RWPE1 (cell line): ENCODE measurements at regions not wholly inside any gene's neighbourhood (a gene's known extent, or its start where the extent isn't known, plus 50 kb on each side); places are given as distances from the start of the nearest gene placed in this dataset.

Source experiments
- CTCF ChIA-PET: fragments of 350-600 bp; sonication (Branson Sonifier 250); formaldehyde crosslinking; extraction: SDS; loops from one replicate; lab custom pipeline; 2021; lab: Yijun Ruan, JAX
- POLR2A ChIA-PET: fragments of 400-600 bp; formaldehyde crosslinking; extraction: SDS; loops from one replicate; lab custom pipeline; 2020; ENCODE audit warnings: antibody characterized with exemption; ENCODE audit not compliant: low non-redundant PET; lab: Yijun Ruan, JAX
- DNase-seq: peaks from one replicate; pipeline ENCODE4 v3.0.0; 2012; ENCODE audit warnings: low spot score
- H3K27ac ChIP-seq: fragments of 450-650 bp; 2 replicates; pipeline ENCODE4 v1.5.1; 2017
- TF ChIP-seq, protein P1 (sequence below): fragments of 450-650 bp; conservative IDR thresholded peaks from 2 replicates; pipeline ENCODE4 v1.5.1; 2017; ENCODE audit warnings: low read depth, mild to moderate bottlenecking

DNA sequence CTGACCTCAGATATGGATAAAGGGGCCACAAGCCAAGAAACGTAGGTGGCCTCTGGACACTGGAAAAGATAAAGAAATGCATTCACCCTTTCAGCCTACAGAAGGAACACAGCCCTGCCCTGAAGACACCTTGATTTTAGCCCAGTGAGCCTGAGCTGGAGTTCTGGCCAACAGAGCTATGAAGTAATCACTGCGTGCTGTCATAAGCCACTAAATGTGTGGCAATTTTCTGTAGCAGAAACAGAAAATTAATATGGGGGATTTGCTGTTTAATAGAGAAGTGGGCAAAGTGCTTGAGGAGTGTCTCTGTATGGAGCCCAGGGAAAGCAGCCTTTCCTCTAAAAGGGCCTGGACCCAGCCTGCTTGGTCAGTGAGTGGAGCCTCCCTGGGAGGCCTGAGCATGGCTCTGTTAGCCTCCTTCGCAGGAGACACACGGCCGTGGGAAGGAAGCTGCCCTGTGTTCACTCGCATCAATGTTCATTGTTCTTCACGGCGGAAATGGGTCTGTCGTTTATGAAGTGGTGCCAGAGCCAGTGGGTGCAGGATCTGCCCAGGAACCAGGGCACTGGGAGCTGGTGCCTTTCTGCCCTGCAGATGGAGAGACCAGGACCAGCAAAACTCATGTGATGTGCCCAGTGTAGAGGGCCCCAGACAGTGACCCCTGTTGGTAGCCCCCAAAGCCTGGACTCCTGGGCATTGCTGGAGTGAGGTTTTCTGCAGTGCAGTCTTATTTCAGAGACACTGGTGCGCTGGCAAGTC is 268.9 kb downstream of the NDUFA10 start:
- no peak overlapping the region for H3K27ac ChIP-seq
- CTCF ChIA-PET: no interaction called here
- TF ChIP-seq, protein P1, sequence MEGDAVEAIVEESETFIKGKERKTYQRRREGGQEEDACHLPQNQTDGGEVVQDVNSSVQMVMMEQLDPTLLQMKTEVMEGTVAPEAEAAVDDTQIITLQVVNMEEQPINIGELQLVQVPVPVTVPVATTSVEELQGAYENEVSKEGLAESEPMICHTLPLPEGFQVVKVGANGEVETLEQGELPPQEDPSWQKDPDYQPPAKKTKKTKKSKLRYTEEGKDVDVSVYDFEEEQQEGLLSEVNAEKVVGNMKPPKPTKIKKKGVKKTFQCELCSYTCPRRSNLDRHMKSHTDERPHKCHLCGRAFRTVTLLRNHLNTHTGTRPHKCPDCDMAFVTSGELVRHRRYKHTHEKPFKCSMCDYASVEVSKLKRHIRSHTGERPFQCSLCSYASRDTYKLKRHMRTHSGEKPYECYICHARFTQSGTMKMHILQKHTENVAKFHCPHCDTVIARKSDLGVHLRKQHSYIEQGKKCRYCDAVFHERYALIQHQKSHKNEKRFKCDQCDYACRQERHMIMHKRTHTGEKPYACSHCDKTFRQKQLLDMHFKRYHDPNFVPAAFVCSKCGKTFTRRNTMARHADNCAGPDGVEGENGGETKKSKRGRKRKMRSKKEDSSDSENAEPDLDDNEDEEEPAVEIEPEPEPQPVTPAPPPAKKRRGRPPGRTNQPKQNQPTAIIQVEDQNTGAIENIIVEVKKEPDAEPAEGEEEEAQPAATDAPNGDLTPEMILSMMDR: no peak
- no peak for DNase-seq
- POLR2A ChIA-PET: no interaction called here

DNA sequence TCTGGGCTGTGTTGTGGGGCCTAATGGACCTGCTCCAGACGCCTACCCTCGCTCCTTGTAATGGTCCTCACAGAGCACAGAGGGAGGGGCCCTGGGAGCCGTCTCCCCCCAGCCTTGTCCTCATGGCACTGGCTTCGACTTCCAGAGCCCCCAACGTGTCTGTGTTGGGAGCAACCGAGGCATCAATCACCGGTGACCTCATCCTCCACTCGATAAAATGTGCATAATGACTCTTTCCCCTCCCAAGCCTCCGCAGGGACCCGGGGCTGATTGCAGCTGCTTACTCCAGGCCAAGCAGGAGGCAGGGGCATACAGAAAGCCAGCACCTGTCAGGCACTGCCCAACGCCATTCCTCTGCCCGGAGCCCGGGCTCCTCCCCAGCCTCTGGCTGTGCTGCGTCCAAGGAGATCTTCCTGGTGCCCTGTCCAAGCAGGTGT is 271.7 kb downstream of the NDUFA10 start:
- POLR2A ChIA-PET: no interaction called here
- TF ChIP-seq, protein P1: no peak
- CTCF ChIA-PET: no interaction called here

DNA sequence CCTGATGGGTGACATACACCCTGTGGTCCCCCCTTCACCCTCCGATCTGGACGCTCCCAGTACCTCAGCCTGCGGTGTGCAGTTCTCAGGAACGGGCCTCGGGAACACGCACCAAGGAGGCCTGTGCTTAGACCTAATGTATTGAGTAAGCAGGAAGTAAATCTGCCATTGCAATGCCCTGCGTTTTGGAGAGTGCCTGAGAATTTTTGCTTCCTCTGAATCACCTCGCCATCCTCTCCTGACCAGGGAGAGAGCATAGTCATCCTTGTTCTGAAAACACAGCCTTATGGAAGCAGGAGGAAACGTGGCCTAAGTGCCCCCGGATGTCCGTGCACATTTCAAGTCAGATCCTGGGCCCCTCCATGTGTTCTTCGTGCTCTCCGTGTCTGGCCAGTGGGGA is 272.2 kb downstream of the NDUFA10 start:
- ChIA-PET POLR2A (no interaction called here), CTCF (no interaction called here)
- TF ChIP-seq, protein P1: no peak
- no peak for DNase-seq
- H3K27ac ChIP-seq: no peak overlapping the region

More for the DNA sequence above, 271.7 kb downstream of the NDUFA10 start:
- H3K27ac ChIP-seq: no peak overlapping the region
- DNase-seq: no peak

DNA sequence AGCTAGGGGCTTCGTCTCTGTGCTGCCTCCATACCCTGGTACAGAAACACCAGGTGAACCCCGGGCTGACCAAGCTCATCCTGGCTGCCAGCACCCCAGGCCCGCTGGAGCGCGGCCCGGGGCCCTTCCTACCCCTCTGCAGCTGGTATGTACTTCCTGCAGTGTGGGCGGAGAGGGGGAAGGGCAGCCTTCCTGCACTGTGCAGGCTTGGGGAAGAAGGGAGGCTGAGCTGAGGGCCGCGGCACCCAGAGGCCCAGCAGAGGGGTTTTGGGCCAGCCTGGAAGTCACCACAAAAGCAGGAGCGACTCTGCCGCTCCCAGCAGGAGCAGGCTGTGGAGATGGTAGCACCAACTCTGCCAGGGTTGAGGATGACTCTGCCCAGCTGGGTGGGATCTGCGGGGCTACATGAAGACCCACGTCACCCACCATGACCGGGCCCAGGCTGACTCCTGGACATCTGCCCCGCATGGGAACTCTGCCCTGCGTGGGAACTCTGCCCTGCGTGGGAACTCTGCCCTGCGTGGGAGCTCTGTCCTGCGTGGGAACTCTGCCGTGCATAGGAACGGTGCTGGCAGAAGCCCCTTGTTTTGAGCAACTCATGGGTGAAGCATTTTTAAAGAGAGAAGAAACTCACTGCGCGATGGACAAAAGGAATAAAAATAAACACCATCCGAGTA is 273.3 kb downstream of the NDUFA10 start:
- DNase-seq: no peak
- ChIA-PET POLR2A (no interaction called here), CTCF (no interaction called here)
- H3K27ac ChIP-seq: no peak overlapping the region
- TF ChIP-seq, protein P1: no peak

DNA sequence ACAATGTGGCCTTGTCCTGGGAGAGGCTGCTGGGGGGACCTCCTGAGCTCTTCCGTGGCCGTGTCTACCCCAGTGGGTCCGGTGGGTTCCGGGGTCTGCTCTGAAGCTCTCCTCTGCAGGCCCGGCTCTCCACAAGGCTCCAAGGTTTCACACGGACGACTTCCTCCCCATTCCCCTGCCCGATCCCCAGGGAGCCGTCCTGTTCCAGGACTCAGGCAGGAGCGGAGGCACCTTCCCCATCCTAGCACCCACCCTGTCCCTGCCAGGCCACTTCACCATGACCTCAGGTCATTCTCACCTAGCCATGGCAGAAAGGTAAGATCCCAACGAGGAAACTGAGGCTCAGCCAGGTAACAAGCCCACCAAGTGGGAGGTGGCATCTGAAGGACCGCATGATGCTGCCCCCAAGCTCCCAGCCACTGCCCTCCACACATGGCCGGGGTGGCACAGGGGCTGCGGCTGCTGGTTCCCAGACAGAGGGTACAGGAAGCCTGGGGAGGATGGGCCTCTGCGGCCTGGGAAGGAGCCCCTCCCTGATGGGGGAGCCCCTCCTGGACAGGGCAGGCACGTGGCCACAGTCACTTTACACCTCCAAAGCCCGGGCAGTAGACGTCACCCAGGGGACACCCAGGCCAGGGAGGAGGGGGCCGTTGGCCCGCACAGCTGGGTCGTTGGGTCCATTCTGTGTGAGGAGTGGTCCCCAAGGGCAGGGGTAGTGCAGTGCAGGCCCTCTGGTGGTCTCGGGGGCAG is 274.0 kb downstream of the NDUFA10 start:
- CTCF ChIA-PET: interaction anchor here (0.6 kb wide), 1 partner anchor 330 kb away, joined by 3 read pairs; no protein-coding TSS in a partner anchor
- POLR2A ChIA-PET: no interaction called here
- no peak for DNase-seq
- TF ChIP-seq, protein P1: no peak
- H3K27ac ChIP-seq: no peak overlapping the region

DNA sequence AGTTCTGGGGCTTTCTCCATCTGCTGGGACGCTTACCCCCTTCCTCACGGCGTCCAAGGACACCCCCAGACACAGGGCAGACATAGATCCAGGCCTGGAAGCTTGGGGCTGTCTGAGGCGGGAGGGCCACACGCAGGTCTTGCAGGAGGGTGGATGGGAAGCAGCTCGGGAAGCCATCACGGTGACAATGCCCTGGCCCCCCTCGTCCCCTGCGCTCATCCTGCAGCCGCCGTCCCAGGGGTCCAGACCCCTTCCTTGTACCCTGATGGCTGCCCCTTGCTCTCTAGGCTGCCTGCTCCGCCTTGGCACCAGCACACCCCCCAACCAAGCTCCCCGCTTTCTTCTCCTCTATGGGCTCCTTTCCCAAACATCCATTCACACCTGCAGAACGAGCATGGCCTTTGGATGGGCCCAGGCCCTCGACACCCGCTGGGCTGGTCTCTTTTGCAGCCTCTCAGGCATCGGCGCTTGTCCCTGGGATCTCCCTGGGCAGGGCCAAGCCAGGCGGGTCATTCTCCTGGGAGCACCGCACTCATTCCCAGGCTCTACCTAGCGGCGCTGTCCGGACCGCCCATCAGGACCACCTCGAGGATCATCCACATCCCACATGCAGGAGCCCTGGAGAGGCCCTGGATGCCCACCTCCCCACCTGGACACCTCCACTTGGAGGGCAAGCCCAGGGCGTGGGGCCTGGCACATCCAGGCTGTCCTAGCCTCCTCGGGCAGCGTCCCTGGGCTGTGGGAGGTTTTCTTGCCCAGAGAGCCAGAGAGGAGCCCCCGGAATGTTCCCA is 274.9 kb downstream of the NDUFA10 start:
- POLR2A ChIA-PET: no interaction called here
- CTCF ChIA-PET: interaction anchor here (0.6 kb wide), 1 partner anchor 329 kb away, joined by 3 read pairs; no protein-coding TSS in a partner anchor
- TF ChIP-seq, protein P1: no peak
- H3K27ac ChIP-seq: no peak overlapping the region
- no peak for DNase-seq
